SH-SY5Y (cell line): ENCODE measurements at regions not wholly inside any gene's neighbourhood (a gene's known extent, or its start where the extent isn't known, plus 50 kb on each side); places are given as distances from the start of the nearest gene placed in this dataset.

ENCODE experiments used
- GATA2 ChIP-seq: IDR thresholded peaks from 2 replicates; pipeline ENCODE4 v1.6.1; 2011; ENCODE audit warnings: mild to moderate bottlenecking, low read depth, low read length
- GATA3 ChIP-seq: IDR thresholded peaks from 2 replicates; pipeline ENCODE4 v1.6.1; 2011; ENCODE audit warnings: low read depth, mild to moderate bottlenecking, low read length, moderate library complexity

- TF ChIP-seq GATA2 (no peak), GATA3 (no peak)
Observed at GRCh38 chr19:31470229-31470939, 121.1 kb upstream of the TSHZ3 start.
